ENCODE measurements at regions not wholly inside any gene's neighbourhood (a gene's known extent, or its start where the extent isn't known, plus 50 kb on each side); places are given as distances from the start of the nearest gene placed in this dataset.

GRCh38 chr18:57853133-57853532, 50.0 kb upstream of the ATP8B1 start:
- no peak for TF ChIP-seq CTCF (IDR thresholded peaks at IDR 0.05 in 2 of 3, conservative IDR thresholded peaks at IDR 0.05 in 1 of 3; ENCODE audit: borderline replicate concordance in 1 of 3, insufficient read depth in 1 of 3, low read depth in 2 of 3, low read length in 2 of 3)
- TF ChIP-seq POLR2A (IDR thresholded peaks at IDR 0.05; ENCODE audit: borderline replicate concordance, extremely low read depth, insufficient read depth, insufficient read length) = no peak
- no peak for TF ChIP-seq RAD21 (IDR thresholded peaks at IDR 0.05; ENCODE audit: low read depth)
- no peak for TF ChIP-seq EZH2 (IDR thresholded peaks at IDR 0.05)
- TF ChIP-seq CEBPB (IDR thresholded peaks at IDR 0.05; ENCODE audit: low read depth) = no peak
- no peak for TF ChIP-seq POLR2AphosphoS5 (IDR thresholded peaks at IDR 0.05; ENCODE audit: low read depth, low read length)
- no peak for TF ChIP-seq YY1 (IDR thresholded peaks at IDR 0.05; ENCODE audit: extremely low read depth, insufficient replicate concordance, low read depth, low read length)
- TF ChIP-seq REST (IDR thresholded peaks at IDR 0.05; ENCODE audit: low read depth) = no peak
- no peak for TF ChIP-seq EZH2phosphoT487 (IDR thresholded peaks at IDR 0.05; ENCODE audit: borderline replicate concordance)
- no peak for TF ChIP-seq EGR1 (IDR thresholded peaks at IDR 0.05; ENCODE audit: low read depth)
- no peak for TF ChIP-seq ATF3 (IDR thresholded peaks at IDR 0.05)
